ENCODE measurements at regions not wholly inside any gene's neighbourhood (a gene's known extent, or its start where the extent isn't known, plus 50 kb on each side); places are given as distances from the start of the nearest gene placed in this dataset.

DNA sequence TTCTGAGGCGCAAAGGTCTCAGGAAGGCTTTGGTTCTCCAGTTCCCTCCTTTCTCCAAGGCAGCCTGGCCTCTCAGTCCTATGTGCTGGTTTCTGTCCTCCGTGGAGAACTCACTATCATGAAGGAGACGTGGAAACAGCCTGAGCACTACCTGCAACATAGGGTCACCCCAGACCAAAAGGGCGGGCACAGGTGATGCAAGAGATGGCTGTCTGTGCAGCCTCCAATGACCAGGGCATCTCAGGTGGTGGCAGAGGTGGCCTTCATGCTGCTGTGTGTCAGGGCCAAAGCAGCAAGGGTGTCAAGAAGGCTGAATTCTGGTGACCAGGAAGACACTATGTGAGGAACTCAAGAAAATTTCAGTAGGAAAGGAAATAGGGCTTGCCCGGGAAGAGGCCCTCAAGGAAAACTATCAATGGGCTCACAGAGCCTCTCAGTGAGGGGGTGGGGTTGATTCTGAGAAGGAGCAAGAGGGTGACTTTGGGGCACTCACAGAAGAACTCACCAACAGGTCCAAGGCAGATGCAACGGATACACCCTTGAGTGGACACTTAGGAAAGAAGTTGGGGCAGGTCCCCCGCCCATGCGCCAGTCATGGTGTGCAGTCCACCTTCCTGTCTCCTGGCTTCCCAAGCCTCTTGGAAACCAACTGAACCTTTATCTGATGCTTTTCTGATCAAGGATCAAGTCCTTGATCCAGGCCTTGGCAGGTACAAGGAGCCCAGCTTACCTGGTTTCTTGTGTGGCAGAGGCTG lies 212.3 kb upstream of the B3GAT1 start:
- DNase-seq (ENCODE audit: low spot score), result no peak

DNA sequence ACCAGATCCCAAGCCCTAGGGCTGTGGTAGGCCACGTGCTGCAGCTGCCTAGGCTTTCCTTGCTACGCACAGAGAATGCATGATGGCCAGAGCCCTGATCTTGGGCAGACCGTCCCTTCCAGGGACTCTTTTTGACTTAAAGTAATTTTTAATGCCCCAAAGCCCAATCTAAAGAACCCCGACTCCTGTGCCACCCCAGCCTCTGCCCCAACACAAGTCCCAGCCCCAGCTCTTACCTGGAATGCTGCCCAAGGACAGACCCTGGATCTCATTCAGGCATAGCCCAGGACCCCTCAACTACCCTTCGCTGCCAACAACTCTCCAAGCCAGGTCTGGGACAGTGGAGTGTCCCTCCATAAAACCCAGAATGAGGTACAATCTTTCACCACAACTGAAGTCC lies 211.7 kb upstream of the B3GAT1 start:
- no peak for DNase-seq (ENCODE audit: low spot score)

DNA sequence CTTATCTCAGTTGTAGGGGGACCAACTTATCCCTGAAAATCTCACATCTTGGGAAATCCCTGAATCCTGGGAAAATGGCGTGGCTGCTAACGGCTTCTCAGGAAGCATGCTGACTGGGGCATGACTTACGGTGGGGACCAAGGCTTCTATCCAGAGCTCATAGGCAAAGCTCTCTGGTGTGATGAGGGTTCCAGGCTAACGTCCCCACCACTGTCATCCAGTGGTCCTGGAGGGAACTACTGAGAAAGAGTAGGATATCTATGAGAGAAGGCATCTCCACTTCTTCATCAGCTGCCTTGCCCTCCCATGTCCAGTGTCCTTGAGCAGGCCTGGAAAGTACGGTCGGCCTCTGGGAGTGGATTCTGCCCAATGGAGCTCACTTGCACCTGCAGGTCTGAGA lies 210.4 kb upstream of the B3GAT1 start:
- DNase-seq (ENCODE audit: low spot score), result no peak

DNA sequence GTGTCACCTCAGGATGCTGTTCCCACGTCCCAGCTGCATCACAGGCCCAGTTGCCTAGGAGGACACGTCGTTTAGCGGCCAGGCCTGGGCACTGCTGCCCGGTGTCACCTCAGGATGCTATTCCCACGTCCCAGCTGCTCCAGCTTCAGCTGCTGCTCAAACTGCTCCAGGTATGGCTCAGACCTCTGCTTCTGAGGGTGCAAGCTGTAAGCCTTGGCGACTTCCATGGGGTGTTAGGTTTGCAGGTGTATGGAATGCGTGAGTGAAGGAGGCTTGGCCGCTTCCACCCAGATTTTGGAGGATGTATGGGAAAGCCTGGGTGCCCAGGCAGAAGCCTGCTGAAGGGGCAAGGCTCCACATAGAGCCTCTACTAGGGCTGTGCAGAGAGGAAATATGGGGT lies 205.3 kb upstream of the B3GAT1 start:
- no peak for DNase-seq (ENCODE audit: low spot score)

DNA sequence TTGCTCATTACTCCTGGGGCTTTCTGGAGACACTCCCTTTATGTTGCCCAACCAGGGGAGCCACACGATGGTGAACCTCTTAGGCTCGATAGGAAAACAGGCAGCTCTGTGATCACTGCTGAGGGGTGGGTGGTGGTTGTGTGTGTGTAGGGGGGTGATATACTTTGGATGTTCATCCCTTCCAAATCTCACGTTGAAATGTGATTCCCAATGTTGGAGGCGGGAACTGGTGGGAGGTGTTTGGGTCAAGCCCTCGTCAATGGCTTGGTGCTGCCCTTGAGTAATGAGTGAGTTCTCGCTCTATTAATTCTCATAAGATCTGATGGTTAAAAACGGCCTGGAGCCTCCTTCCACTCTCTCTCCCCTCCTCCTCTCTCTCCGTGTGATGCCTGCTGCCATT lies 204.0 kb upstream of the B3GAT1 start:
- no peak for DNase-seq (ENCODE audit: low spot score)

DNA sequence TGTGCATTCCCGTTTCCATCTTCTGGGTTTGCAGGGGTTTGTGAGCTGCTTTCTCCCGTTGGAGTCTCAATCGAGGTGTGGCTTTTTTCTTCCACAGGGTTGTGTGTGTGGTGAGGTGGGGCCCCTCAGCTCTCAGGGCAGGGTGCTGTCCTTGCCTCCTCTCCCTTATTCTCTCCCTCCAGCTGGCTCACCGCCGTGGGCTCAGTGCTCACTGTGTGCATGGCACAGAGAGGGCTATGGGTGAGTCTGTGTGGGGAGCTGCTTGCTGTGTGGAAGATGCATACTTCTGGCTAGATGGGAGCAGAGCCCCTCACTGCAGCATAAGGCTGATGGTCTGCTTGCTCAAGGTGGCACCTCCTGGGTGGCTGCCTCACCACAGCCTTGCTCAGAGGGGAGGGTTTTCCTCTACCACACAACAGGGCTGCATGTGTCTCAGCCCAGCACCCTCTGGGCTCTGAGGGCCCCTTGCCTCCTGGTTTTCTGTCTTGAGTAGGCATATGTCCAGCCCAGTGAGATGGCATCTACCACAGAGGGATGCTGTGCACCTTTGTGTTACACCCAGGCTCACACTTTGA lies 203.1 kb upstream of the B3GAT1 start:
- no peak for DNase-seq (ENCODE audit: low spot score)

DNA sequence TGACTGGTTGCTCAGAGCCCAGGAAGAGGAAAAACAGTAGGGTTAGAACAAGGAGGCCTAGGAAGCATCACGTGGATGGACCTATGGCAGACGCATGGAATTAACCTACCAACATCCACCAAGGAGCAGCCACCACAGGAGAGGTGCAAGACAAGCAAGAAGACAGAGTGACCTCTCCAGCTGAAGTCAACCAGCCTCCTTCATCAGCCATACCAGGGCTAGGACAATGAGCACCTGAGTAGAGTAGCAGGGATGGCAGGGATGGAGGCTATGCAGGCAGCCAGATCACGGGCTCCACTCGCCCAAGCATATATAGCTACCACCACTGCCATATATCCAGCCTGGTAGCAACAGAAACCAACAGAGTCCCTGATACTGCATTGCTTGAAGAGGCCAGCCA lies 202.1 kb upstream of the B3GAT1 start:
- no peak for DNase-seq (ENCODE audit: low spot score)

DNA sequence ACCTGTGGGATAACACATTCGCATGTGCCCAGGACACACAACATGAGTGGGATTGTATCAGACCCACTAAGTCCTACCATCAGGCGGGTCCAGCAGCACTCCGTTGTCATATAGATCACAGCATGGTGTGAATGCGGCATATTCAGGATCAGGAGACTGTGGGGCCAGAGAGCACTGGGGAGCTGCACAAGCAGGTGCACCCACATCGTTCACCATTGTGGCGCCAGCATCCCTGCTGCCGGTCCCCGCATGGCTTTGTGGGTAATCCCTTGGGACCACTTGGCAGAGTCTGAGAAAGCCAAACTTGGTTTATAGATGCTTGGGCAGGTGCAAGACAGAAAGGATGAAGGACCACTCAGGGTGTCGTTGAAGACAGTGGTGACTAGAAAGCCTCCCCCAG lies 201.6 kb upstream of the B3GAT1 start:
- no peak for DNase-seq (ENCODE audit: low spot score)

DNA sequence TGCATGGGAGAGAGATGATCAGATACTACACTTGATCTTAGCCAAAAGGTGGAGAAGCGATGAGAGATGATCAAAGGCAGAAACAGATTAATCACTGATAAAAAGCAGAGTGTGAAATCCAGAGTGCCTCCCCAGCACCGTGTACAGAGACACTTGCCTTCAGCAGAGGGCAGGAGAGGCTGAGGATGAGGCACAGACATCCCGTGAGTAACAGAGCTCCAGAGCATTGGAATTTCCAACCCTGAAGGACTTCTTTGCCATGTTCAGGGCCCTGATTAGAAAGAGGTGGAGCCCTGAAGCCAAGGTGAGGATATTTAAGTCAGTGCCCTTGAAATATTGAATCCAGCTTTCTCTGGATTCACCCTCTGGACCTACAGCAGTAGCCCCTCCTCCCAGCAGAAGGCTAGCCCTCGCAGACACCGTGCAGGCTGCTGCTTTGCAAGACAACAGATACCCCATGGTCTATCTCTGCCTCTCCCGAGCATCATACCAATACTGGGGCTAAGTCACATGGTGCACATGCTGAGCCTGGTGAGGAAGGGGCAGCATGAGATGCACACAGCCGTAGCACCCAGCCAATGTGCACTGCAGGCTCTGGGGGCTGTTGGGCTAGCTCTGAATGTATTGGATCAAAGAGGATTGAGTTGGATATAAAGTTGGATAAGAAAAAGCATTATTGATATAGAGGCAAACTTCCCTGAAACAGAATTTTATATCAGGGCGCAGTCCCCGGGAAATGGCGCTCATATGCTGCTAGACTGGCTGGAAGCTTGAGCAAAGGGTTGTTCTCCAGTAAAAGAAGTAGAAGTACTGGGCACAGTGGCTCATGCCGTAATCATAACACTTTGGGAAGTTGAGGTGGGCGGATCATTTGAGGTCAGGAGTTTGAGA lies 200.3 kb upstream of the B3GAT1 start:
- no peak for DNase-seq (ENCODE audit: low spot score)

DNA sequence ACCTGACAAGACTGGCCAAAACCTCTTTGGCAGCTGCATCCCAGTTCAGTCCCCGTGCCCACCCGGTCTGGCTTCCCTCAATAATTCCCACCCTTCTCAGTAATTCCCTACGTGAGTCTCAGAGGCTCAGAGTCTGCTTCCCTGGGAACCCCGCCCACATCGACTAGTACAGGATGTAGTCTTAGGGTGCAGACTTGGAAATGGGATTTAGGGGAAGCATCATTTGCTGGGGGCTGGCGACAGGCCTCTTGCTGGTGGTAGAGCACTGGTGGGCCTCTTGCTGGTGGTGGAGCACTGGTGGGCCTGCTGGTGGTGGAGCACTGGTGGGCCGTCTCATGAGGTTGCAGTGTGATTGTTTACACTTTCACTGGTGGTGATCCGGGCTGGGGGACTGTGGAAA lies 199.5 kb upstream of the B3GAT1 start:
- no peak for DNase-seq (ENCODE audit: low spot score)

DNA sequence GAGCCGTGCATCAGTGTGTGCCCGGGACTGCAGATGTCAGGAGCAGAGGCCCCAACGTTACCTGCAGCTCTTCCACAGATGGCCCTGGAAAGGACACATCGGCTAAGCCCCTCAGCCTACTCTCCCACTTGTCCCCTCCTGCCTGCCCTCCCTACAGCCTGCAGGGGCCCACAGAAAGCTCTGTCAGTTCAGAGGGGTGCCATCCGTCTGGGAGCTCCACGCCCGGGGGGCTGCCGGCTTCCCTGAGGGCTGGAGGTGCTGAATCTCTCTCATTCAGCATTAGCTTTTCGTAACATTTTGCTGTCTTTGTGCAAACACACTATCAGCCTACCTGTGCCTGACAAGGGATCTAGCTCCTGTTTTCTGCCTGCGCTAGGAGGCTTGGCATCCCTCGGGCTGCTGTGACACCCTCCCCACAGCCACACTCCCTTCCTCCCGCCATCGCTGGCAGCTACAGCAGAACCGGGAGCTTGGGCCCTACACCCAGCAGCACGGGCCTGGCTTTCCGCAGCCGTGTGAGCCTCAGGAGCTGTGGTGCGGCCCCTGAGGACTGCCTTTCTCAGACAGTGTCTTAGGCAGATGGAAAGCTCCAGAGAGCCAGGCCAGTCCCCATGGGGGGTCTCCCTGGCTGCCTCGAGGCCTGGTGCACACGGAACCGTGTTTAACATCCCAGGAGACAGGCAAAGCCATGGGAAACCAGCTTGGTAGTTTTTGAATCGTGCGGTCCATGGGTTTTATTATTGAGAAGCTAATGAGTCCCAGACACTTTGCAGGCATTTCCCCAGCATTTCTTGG lies 198.3 kb upstream of the B3GAT1 start:
- DNase-seq (ENCODE audit: low spot score), result no peak

DNA sequence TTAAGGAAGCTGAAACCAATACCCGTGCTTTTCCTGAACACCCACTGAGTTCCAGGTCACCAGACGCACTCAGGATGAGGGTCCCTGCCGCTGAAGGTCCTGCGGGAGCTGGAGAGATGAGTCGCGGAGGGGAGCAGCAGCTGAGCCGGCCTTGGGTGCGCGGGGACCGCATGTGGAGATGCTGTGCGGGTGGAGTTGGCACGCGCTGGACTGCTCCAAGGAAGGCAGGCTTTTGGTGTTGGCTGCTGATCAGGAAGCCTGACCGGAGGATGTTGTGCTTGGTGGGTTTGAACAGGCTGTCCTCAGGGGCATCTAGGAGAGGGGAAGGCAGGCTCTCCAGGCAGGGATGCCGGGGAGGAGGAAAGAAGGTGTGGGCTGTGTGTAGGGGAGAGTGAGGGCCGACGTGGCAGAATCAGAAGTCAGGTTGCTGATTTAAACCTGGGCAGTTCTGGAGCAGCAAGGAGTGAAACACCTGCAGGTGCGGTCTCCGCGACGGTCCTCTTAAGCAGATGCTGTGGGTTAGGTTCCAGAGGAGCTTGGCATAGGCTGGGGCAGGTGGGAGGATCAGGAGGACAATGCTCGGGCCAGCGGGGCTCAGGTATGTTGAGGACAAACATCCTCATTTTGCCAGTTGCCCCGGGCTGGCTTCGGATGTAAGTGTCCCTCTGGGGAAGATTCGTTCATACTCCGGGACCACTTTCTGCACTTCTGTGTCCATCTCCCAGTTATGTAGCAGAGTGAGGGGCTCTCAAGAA lies 197.5 kb upstream of the B3GAT1 start:
- no peak for DNase-seq (ENCODE audit: low spot score)

DNA sequence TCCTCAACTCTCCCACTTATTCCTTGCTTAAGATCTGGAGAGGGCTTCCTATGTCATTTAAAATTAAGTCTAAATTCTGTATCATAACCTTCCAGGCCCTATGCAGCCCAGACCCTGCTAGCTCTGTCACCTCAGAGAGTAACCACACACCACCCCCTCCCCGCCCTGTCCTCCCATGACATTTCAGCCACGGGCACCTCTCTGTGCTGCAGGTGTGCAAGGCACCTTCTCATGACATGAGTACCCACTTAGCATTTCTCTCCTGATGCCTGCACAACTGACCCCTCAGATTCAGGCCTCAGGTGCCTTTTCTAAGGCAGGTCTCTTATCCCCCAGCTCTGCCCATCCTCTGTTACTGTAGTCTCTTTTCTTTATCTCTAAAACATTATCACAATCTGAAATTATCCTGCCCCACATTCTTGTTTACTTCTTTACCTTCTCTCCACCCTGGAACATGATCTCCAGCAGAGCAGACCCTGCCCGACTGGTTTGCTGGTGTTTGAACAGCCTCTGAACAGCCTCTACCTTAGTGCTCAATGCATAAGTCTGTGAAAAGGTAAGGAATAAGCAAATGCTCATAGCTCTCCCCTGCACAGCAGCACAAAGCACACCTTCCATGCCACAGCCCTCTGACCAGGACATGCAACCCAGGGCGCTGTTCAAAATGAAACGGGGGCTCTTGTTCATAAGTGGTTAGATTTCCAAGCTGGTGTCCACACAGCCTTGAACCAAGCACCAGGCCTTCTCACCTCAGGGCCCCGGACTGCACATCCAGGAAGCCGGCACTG lies 196.1 kb upstream of the B3GAT1 start:
- DNase-seq (ENCODE audit: low spot score), result no peak

DNA sequence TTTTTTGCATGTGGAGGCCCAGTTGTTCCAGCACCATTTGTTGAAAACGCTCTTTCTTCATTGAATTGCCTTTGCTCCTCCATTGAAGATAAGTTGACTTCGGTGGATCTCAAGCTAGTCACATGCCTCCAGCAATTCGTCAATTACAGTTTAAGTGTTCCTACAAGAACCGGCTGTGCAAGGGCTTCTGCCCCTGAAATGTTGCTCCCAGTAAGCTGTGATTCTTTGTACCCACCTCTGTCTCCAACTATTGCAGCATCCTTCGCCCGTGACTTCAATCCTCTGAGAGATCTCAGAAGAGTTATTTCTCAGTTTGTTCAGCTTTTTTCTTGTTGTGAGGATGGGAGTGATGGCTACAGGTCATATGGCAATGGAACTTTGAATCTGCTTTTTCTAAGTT lies 194.2 kb upstream of the B3GAT1 start:
- DNase-seq (ENCODE audit: low spot score), result no peak

DNA sequence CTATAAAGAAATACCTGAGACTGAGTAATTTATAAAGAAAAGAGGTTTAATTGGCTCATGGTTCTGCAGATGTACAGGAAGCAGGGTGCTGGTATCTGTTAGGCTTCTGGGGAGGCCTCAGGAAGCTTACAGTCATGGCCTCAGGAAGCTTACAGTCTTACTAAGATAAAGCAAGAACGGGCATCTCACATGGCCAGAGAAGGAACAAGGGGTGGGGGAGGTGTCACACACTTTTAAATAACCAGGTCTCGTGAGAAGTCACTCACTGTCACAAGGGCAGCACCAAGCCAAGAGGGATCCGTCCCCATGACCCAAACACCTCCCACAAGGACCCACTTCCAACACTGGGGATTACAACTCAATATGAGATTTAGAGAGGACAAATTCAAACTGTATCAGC lies 192.8 kb upstream of the B3GAT1 start:
- DNase-seq (ENCODE audit: low spot score), result no peak

DNA sequence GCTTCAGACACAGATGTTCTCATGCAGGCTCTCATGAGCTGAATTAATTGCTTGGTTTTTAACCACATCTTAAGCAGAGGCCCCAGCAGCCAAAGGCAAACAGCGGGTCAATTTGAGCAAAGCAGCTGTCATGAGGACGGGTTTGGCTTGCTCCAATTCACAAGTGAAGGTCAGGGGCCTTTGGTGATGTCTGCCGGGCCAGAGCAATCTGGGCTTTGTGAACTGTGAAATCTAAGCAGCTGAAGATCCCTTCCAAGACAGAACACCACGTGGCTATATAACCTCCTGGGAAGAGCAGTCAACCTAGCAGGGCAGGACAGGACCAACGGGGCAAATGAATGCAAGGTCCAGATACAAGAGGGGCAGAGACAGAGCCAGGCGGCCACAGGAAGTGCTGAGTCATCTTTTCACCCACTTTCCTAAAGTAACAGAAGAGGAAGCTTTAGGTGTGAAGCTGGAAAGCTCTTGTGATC lies 187.3 kb upstream of the B3GAT1 start:
- no peak for DNase-seq (ENCODE audit: low spot score)

DNA sequence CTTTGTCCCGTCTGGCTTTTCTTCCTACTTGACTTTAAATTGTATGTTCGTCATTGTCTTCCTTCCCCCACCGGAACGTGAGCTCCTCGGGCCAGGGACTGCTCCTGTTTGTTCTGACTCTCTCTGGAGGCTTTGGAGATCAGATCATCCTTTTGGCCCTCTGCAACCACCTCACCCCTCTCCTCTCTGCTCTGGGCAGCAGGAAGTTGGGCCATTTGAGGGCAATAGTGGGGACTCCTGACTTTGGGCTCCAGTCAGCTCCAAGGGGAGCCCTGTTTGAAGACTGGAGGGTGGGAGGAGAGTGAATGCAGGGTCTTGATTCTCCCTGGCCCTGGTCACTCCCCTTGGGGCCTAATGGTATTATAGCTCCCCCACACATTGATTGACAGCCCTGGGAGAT lies 186.3 kb upstream of the B3GAT1 start:
- DNase-seq (ENCODE audit: low spot score), result no peak

DNA sequence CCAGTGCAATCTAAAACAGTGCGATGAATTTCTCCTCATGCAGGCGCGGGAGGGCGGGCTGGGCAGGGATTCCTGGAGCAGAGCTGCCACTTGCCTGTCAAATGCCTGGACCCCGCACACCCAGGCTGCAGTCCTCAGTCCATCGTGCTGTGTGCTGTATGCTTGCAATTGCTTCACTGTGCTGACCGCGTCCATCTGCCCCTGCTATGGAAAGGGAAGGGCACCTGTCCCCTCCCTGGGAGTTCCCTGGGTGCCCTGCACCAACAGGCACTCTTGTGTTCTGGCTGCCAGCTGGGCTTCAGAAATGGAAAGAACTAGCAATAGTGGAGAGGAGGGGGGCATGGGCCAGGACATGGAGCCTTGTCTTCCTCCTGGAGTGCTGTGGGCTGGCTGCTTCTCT lies 185.4 kb upstream of the B3GAT1 start:
- no peak for DNase-seq (ENCODE audit: low spot score)

DNA sequence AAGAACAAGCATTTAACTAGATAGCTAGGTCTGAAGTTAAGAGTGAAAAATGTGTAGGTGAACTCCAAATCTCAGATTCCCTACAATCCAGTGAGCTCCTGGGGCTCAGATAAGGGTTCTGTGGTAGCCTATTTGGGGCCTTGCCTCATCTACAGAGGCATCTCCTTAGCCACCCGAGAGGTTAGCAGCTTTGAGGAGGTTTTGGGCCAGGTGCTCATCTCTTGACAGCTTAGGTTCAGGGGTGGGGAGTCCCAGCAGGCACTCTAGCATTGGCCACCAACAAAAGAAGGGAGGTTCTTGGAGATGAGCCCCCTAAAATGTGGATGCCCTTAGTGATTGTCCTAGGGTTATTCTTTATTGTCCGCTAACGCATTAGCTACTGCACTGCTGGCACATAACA lies 184.4 kb upstream of the B3GAT1 start:
- no peak for DNase-seq (ENCODE audit: low spot score)

DNA sequence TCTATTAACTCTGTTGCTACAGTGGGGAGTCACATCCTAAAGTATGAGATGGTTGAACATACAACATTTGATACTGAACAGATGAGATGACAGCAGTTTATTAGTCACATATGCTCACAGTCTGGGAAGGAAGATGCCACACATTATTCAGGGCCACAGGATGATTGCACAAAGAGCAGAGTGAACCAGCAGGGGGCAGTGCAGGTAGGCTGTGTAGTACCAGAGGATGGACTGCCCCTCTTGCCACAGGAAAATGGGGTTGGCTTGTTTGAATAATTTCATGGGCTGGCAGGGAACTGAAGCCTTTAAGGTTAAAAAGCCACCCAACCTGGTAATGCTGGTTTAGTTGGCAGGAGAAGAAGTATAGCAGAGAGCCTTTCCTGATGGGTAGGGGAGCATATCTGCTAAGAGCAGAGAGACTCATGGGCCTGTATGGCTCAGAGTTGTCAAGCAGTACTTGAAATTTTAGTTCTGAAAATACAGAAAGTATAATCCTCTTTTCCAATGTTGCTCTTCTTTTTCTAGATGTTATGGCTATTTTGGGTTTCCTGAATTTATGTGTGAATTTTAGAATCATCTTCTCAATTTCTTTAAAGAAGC lies 180.4 kb upstream of the B3GAT1 start:
- no peak for DNase-seq (ENCODE audit: low spot score)

All from RKO (cell line).